ENCODE measurements at regions not wholly inside any gene's neighbourhood (a gene's known extent, or its start where the extent isn't known, plus 50 kb on each side); places are given as distances from the start of the nearest gene placed in this dataset.

DNA sequence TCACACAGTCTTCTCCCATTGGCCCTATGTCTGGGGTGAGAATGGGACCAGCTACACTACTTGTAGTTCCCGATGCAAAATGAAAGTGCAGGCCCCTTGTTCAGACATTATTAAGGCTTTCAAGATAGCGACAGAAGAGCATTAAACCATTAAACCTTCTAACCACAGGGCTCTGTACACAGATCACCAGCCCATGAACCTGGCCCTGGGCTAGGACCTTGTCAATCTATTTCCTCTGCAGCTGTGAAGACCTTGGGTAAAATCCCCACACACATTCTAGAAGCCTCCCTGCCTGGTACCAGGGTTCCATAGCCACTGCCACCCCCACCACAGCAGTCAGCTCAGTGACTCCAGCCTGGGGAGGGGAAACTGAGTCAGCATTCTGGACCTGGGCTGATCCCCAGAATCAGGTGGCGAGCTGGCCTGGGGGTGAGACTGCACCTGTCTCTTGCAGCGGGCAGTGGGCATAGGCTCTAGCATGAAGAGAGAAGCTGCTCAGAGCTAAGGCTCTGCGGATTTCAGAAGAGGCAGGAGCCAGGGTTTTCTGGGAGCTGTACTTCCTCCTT lies 119.7 kb upstream of the LHX1 start:
- DNase-seq: no peak

DNA sequence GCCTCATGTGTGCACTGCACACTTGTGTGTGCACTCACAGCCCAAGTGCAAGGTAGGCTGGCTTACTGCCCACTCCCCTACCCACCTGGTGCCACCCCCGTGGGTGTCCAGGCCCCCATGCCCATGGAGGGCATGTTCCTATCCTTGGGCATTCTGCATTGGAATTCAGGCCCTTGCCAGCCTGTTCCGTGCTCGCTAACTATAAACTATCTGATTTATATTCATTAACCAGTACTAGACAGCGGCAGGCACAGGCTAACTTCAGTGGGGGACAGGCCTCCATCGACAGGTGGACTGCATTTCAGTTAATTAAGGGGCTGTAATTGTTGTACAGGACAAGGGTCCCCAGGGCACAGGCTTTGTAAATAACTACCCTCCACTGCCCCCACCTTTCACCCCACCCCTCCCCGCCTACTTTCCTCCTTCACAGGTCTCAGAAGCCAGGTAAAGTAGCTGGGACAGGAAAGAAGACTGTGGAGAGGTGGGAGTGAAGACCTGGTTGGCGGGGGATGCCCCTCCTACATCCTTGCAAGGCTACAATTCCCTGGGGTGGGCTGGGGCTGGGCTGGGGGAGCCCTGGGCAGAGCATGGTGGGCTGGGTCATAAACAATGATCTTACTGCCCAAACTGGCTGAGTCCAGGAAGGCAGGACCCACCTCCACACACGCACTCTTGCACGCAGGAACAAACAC lies 119.0 kb upstream of the LHX1 start:
- no peak for DNase-seq

DNA sequence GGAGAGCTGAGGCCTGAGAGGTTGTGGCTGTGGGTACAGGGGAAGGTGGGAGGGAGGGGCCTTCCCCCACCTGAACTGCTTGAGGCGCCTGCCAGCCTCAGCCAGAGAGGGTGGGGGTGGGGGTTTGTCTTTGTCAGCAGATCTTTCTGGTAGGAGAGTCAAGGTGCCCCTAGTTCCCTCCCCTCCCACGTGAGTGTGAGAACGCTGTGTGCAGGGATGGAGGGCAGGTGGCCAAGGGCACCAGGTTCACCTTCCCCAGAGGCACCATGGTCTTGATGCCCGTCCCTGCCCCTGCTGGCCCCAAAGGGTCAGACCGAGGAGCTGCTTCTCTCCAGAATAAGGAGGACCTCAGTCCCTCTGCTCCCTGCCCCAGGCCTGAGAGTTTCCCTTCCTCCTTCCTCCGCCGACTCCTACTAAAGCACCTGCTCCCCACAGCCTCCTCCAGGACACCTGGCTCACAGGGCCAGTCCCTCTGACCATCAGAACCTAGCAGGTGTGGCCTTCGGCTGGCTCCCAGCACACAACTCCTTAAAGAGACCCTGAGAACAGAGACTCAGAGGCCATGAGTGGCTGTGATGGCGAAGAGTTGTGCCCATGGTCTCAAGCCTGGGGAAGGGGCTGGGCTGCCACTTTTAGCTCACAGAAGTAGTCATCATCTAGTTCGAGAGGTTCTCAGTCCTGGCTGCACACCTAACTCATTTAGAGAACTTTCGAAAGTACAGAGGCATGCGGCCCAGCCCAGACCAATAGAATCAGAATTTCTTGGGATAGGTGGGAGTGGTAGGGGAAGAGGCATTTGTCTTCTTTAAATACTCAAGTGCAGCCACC lies 113.2 kb upstream of the LHX1 start:
- no peak for DNase-seq

DNA sequence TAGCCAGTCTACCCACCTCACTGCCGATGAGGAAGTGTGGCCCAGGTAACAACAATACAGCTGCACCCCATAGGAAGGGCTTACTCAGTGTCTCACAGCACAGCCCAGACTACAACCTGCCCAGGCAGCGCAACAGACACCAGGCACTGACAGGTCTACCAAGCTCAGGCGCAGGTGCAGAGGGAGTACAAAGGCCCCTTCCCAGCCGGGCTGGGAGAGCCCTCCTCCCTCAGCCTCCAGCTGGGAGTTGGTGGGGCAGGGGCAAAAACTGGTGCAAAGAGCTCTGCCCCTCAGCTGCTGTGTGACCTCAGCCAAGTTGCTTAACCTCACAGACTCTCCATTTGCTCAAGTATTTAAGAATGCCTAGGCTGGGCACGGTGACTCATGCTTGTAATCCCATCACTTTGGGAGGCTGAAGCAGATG lies 112.6 kb upstream of the LHX1 start:
- no peak for DNase-seq

DNA sequence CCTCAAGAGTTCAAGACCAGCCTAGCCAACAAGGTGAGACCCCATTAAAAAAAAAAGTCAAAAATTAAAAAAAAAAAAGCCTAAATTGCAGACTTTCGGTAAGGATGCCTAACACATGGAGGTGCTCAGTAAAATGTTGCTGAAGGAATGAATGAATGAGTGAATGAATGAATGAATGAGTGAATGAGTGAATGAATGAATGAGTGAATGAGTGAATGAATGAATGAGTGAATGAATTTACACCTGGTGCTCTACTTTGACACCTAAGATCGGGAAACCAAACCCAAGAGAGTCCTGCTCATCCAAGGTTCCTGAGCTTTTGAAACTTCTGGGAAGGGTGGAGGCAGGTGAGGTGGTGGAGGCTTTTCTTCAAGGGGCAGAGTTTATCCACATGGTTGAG lies 112.2 kb upstream of the LHX1 start:
- DNase-seq: no peak

DNA sequence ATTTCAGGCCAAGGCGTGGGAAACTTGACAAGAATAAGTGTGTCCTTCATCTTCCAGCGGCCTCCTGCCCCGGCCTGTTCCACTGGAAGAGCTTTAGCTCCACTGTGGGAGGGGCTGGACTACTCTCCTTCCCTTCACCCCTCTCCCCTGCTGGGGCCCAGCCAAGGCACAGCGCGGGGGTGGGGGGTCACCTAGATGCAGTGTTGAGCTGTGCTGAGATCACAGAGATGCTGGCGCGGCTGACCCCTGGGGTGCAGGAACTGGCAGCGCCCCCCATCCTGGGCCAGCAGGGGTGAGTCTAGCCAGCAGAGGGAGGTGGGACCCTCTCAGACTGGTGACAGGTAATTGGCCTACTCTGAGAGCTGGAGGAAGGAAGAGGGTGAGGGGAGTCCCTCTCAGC lies 111.8 kb upstream of the LHX1 start:
- no peak for DNase-seq

DNA sequence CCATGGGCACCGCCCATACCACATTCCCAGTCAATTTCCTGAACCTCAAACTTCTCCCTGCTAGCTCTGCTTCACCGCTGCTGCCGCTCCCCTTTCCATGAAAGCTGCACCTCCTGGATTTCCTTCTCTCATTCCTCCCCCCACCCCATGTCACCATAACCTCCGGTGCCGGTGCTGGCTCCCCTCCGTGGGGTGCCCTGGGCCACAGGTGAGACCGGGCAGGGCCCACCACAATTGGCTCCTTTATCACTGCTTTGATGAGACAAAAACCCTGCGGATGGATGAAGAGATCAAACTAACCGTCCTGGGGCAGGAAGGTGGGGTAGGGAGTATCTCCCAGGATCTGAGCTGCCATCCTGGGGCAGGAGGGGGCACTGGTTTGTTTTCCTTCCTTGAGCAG lies 111.3 kb upstream of the LHX1 start:
- no peak for DNase-seq

DNA sequence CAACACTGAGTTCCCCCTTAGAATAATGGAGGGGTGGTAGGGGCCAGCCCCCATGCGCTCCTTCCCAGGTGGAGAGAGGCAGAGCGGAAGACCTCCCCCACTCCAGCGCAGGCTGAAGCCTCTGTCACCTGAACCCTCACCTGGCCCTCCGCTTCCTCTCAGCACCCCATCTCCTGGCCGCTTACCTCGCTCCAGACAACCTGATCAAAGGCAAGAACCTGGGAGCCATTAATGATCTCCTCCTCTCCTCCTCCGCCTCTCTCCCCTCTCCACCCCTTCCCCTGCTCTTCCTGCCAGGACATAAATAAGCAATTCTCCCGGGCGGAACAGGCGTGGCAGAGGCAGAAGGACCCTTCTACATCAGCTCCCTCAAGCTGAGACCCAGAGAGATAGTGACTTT lies 110.2 kb upstream of the LHX1 start:
- no peak for DNase-seq

DNA sequence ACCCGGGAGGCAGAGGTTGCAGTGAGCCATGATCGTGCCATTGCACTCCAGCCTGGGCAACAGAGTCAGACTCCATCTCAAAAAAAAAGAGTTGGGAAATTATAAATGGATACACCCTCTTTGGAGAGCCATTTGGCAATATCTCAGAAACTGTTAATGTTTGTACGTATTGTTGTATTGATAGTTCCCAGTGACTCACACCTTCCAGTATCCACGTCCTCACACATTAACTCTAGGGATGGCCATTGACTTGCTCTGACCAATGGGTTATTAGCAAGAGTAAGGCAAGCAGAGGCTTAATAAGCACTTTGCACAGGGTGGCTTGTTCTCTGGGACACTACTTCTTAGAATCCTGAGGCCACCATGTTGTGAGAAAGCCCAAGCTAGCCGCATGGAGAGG lies 107.6 kb upstream of the LHX1 start:
- DNase-seq: no peak

DNA sequence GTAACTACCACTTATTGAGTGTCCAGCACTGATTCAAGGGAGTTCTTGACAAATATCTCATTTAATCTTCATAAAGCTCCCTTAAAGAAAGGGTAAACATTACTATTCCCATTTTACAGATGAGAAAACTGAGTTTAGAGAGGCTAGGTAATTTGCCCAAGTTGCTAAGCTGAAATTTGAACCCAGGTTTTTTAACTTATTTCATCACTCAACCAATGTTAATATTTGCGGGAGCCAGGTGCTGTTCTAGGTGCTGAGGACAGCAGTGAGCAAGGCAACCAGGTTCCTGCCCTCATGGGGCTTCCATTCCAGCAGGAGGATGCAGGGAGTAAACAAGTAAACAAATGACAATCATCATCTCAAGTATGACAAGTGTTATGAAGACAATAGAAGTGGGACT lies 104.0 kb upstream of the LHX1 start:
- no peak for DNase-seq

DNA sequence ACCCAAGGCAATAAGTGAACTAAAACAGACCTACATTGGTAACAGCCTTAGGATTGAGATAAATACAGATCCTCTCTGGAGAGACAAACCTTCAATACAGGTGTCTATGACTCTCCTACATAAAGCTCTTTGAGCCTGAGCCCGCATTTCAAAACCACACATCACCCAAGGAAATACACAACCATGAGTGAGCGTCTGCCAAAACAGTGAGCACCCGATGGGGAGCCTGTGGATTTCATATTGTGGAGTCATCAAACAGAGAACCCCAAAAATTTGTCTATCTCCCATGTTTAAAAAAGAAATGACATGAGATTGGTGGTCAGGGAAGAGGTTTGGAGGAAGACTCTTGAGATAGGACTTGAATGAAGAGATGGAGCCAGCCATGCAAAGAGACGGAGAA lies 102.2 kb upstream of the LHX1 start:
- no peak for DNase-seq

DNA sequence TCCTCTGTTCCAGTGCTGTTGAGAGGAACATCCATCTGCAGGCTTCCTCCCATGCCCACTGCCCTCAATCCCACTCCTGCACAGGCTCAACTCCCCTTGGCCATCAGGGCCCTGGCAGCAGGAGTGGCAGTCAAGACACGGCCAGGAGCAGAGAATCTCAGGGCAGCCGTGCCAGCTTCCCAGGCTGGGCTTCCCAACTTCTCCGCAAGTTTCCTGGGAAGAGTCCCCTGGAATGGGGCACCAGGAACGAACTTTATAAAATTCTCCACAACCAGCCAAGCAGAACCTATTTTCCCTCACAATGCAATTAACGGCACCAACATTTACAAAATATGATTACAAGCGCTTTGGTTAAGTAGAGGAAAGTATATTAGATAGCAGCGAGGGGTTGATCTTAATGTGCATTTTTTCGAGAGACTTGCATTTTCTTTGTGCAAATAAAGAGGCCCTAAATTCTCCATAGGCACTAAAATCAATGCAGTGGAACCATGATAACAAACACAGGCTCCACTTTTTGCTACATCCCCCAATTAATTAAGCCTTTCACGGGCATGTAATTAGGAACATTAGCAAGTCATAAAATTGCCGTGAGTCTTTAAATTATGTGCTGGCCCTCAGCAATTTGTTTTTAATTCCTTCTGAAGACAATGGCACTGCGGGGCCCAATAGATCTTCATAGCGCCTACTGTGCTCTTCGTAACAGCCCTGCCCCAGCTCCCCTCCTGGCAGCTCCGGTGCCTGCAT lies 99.9 kb upstream of the LHX1 start:
- no peak for DNase-seq

DNA sequence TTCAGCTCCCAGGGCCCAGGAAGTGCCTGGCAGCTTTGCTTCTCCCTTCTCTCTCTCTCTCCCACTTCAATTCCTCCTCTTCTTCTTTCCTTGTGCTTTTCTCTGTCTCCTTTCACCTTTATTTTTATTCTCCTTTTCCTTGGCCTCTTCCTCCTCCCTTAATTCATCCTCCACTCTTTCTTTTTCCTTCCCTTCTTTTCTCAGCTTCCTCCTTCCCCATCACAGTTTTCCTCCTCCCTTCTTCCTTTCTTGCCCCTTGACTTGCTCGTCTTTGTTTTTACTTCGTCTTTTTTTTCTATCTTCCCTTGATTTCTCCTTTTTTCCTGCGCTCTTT lies 99.4 kb upstream of the LHX1 start:
- DNase-seq: no peak

DNA sequence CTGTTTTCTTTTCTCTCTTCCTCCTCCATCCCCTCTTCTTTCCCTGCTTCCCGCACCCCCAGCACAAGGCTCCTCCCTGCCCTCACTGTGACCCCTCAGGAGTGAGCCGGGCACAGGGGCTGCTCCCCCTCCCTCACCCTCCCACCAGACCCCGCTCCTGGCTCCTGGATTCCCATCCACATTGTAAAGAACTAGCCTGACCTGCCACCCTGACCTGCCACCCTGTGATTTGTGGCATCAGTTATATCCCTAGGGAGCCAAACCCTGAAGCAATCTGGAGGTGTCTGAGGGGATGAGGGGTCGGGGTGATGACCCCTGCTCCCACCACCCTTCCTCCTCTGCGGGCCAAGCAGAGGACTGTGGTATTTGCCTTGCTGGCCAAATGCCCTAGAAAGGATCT lies 98.0 kb upstream of the LHX1 start:
- DNase-seq: no peak

DNA sequence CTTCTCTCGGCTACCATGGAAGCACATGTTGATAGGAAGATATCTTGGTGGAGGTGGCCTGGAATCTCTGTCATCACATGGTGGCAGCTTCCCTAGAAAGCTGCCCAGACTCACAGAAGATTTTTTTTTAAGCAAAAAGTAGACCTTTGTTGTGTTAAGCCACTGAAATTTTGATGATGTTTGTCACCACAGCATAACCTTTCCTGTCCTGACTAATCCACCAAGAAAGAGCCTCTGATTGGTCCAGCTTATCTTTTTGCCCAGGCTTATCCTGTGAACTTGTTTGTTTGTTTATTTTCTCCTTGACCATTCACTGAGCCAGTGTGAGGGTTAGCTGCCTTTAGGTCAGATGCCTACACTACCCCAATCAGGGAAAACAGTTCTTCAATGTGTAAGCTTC lies 96.5 kb upstream of the LHX1 start:
- DNase-seq: no peak

DNA sequence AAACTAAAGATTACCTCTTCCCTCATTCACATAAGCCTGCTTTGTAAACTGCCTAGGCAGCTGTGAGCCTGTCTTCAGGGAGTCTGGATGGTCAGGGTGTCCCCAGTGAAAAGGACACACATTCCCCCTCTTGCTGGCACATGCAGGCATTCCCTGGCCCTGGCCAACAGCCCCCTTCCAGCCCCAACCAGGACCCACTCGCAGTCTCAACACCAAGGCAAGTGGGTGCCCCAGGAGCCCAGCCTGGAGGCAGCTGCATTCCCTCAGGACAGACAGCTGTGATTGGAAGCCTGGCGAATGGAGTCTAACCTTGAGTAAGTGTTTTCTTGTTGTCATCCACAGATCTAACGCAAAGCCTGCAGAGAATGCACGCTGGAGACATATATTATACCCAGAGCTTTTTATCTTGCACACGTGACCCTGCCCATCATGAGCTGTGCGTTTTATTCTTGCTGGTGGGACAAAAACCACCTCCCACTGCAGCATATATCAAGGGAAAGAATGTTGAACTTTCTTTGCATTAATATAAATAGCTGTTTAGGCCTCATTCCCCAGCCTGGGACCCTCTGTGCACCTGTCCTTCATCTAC lies 95.0 kb upstream of the LHX1 start:
- no peak for DNase-seq

DNA sequence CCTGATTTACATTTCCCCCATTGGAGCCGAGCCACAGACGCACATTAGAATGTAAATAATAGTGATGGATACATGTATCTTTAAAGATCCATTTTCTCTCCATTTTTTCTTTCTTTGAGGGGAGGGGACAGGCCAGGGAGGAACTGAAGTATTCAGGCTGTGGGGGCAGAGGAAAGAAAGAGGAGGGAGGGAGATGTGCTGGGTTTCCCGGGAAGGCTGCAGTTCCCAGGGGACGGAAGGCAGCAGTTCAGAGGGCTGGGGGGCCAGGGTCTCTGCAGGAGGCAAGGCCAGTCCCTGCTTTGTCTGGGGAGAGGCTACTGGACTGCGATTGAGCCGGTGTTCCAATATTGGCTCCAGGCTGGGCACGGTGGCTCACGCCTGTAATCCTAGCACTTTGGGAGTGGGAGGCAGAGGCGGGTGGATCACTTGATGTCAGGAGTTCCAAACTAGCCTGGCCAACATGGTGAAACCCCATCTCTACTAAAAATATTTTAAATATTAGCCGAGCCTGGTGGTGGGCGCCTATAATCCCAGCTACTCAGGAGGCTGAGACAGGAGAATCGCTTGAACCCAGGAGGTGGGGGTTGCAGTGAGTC lies 94.2 kb upstream of the LHX1 start:
- DNase-seq: no peak

DNA sequence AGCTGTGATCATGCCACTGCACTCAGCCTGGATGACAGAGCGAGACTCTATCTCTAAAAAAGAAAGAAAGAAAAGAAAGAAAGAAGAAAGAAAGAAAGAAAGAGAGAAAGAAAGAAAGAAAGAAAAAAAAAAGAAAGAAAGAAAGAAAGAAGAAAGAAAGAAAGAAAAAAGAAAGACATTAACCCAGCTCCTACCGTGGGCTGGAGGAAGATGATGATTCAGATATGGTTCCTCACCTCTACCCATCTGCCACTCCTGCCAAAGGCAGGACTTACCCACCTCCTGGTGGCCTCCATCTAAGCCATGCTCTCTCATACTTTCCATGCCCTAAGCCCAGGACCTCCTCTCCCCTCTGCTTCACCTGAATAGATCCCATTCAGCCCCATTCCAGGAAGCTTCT lies 93.3 kb upstream of the LHX1 start:
- DNase-seq: no peak

DNA sequence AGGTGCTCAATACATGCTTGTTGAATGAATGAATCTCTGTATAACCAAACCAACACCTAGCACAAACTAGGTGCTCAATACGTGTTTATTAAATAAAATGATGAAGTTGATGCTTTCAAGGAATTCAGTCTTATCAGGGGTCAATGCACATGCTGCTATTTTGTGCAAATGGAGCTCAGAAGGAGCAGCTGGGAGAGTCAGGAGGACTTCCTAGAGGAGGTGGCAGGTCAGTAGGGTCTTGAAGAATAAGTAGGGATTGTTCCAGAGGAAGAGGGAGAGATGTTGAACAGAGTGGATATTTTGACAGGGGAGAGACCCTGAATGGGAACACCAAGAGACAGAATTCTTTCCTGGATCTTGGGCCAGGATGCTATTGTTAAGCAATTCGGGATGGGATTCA lies 92.7 kb upstream of the LHX1 start:
- DNase-seq: no peak

DNA sequence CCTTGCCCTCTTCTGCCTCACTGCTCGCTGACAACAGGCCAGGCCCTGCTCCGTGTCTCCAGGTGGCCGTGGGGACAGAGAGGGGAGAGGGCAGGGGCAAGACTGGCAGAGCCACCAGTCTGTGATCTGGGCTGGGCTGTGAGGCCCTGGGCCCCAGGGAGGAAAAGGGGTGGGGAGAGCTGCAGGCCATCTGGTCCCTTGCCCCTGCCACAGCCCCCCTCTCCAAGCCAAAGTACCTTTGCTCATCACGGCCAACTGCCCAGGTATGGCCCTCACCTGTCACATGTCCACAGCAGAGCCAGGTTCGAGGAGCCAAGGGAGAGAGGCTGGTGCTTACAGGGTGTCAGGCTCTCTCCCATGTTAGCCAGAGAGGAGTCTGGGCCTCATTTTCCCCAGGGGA lies 91.4 kb upstream of the LHX1 start:
- DNase-seq: no peak

DNA sequence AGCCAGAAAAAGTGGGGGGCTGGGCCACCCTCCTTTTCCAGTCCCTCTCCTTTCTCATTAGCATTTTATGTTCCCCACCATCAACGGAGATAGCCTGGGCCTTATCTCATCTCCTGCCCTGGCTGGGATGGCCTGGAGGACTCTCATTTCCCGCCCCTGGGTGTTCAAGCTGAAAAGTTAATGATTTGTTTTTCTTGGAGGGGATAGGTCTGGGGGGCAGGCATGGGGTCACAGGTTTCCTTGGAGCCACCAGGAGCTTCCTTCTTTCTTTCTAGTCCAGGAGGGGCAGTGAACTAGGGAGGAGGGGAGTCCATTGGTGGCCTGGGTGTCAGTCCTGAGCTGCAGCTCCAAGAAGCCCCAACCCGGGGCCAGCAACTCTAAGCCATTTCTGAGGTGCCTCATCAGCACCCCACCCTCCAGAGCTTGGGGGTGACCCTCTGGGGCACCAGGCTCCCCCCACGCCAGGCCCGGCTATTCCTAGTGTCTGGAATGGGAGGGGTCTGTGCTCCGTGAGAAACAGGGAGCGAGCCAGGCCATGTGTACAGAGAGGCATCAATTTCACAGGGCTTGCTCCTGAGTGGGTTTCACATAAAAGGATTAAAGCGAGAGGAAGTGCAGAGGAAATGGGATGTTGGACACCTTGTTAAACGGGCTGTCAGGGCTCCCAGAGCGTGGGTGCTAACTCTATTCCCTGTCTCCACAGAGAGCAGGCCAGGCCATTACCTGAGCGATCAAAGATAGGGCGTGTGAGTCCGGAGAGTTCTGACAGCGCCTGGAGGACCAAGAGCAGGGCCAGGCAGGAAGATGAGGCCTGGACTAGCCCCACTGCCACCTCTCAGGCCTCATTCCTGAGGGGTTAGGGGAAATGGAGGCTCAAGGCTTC lies 90.6 kb upstream of the LHX1 start:
- DNase-seq: no peak

All from AML-193 (cell line).